CD14-positive monocyte (primary cell): ENCODE measurements at regions not wholly inside any gene's neighbourhood (a gene's known extent, or its start where the extent isn't known, plus 50 kb on each side); places are given as distances from the start of the nearest gene placed in this dataset.

Source experiments
- DNase-seq, 3 donors: peaks; one replicate each; pipeline ENCODE4 v3.0.0-alpha.2; 2011 to 2022
- H2AFZ ChIP-seq: 2 replicates; pipeline ENCODE4 v1.6.0; 2012; ENCODE audit warnings: mild to moderate bottlenecking, low read depth, low read length, inconsistent platforms; ENCODE audit not compliant: insufficient read depth, poor library complexity, severe bottlenecking
- H3K27ac ChIP-seq, 2 donors: 1 replicate in 1 of 2; 2 replicates in 1 of 2; pipeline ENCODE4 v1.5.1; 2012 to 2013; ENCODE audit warnings: low read length in 2 of 2, control low read depth in 1 of 2, inconsistent platforms in 1 of 2, low read depth in 1 of 2, mild to moderate bottlenecking in 1 of 2
- H3K27me3 ChIP-seq, 2 donors: one replicate each; pipeline versions ENCODE4 v1.6.0 to v1.6.1; 2011 to 2013; ENCODE audit warnings: low read length in 2 of 2; ENCODE audit not compliant: control insufficient read depth in 2 of 2, insufficient read depth in 2 of 2
- H3K36me3 ChIP-seq, 2 donors: replicated peaks in 1 of 2; 1 replicate in 1 of 2; 2 replicates in 1 of 2; pipeline versions ENCODE4 v1.5.1 to v1.6.1; 2012 to 2013; ENCODE audit warnings: low read length in 2 of 2, control low read depth in 1 of 2, inconsistent platforms in 1 of 2, mild to moderate bottlenecking in 1 of 2; ENCODE audit not compliant: insufficient read depth in 2 of 2, control insufficient read depth in 1 of 2
- H3K4me1 ChIP-seq, 2 donors: 1 replicate in 1 of 2; 2 replicates in 1 of 2; pipeline versions ENCODE4 v1.5.1 to v1.6.1; 2012 to 2013; ENCODE audit warnings: low read length in 2 of 2, control low read depth in 1 of 2, inconsistent platforms in 1 of 2, mild to moderate bottlenecking in 1 of 2, moderate library complexity in 1 of 2; ENCODE audit not compliant: insufficient read depth in 2 of 2, control insufficient read depth in 1 of 2
- H3K4me2 ChIP-seq: replicated peaks from 2 replicates; pipeline ENCODE3; 2012; ENCODE audit warnings: low read length, moderate library complexity, mild to moderate bottlenecking; ENCODE audit not compliant: poor library complexity, severe bottlenecking; ENCODE audit errors: extremely low read depth
- H3K4me3 ChIP-seq, 3 experiments: fragments of 200-600 bp in 1 of 3; sonication (generic) in 1 of 3; replicated peaks in 1 of 3; 1 replicate in 2 of 3; 2 replicates in 1 of 3; pipeline ENCODE4 v1.5.1; 2011 to 2013; ENCODE audit warnings: low read length in 3 of 3, mild to moderate bottlenecking in 3 of 3, control low read depth in 2 of 3, low read depth in 2 of 3, inconsistent platforms in 1 of 3, moderate library complexity in 1 of 3
- H3K79me2 ChIP-seq: 2 replicates; pipeline ENCODE4 v1.6.0; 2012; ENCODE audit warnings: mild to moderate bottlenecking, control low read depth, inconsistent platforms, low read length, moderate library complexity; ENCODE audit not compliant: insufficient read depth
- H3K9ac ChIP-seq: 2 replicates; pipeline ENCODE4 v1.6.0; 2017; ENCODE audit warnings: low read length, mild to moderate bottlenecking; ENCODE audit not compliant: insufficient read depth, poor library complexity, severe bottlenecking
- H3K9me3 ChIP-seq, 2 donors: replicated peaks in 1 of 2; 1 replicate in 1 of 2; 2 replicates in 1 of 2; pipeline versions ENCODE4 v1.5.1 to v1.6.1; 2012 to 2013; ENCODE audit warnings: low read length in 2 of 2, control low read depth in 1 of 2; ENCODE audit not compliant: control insufficient read depth in 1 of 2, insufficient read depth in 1 of 2
- H4K20me1 ChIP-seq: 2 replicates; pipeline ENCODE4 v1.6.0; 2012; ENCODE audit warnings: mild to moderate bottlenecking, low read length, control low read depth, moderate library complexity; ENCODE audit not compliant: insufficient read depth
- H3K27ac Mint-ChIP-seq, 7 donors: one replicate each; pipeline ENCODE4 v1.8.0; 2020; ENCODE audit warnings: mild to moderate bottlenecking in 7 of 7, mixed read lengths in 7 of 7, moderate library complexity in 6 of 7, inconsistent platforms in 2 of 7
- H3K27me3 Mint-ChIP-seq, 3 donors: one replicate each; pipeline ENCODE4 v1.8.0; 2021 to 2022; ENCODE audit warnings: low read depth in 3 of 3, mild to moderate bottlenecking in 3 of 3, mixed read lengths in 3 of 3, moderate library complexity in 3 of 3, inconsistent platforms in 1 of 3
- H3K36me3 Mint-ChIP-seq, 2 donors: one replicate each; pipeline ENCODE4 v1.8.0; 2020; ENCODE audit warnings: mixed read lengths in 2 of 2, inconsistent platforms in 1 of 2, mild to moderate bottlenecking in 1 of 2
- H3K4me1 Mint-ChIP-seq: one replicate; pipeline ENCODE4 v1.8.0; 2020; ENCODE audit warnings: mild to moderate bottlenecking, mixed read lengths
- H3K4me3 Mint-ChIP-seq, 2 donors: one replicate each; pipeline ENCODE4 v1.8.0; 2020; ENCODE audit warnings: mild to moderate bottlenecking in 2 of 2, mixed read lengths in 2 of 2, moderate library complexity in 1 of 2
- H3K9me3 Mint-ChIP-seq, 7 donors: one replicate each; pipeline ENCODE4 v1.8.0; 2020 to 2022; ENCODE audit warnings: mixed read lengths in 7 of 7, mild to moderate bottlenecking in 6 of 7, moderate library complexity in 6 of 7, inconsistent platforms in 2 of 7
- CTCF ChIP-seq: fragments of 200-600 bp; IDR thresholded peaks from one replicate; pipeline ENCODE4 v1.8.0; 2022; ENCODE audit warnings: antibody characterized with exemption, mild to moderate bottlenecking
- WGBS: methylation state at CpG from one replicate; pipeline ENCODE4 v1.1.5; 2013; ENCODE audit warnings: missing lambda C conversion rate; ENCODE audit not compliant: insufficient coverage; 5-methylcytosine and 5-hydroxymethylcytosine counted together
- intact Hi-C, 2 donors: fragments of 100-400 bp; cut with micrococcal nuclease; formaldehyde crosslinking; loops; one replicate each; pipeline versions ENCODE4 v1.15.0 to v1.15.1; 2023

GRCh38 chr7:69336976-69337375 lies 261.3 kb upstream of the AUTS2 start:
- Mint-ChIP-seq H3K4me3 (no peak overlapping the region), H3K36me3 (no peaks in the 10 kb centered on the region), H3K27me3 (peaks cover 1 to 4% (median 2%) of the 10 kb centered on the region in 3 donors), H3K4me1 (no peaks in the 10 kb centered on the region), H3K27ac (peak overlapping the region in 1 of 7 donors; percentile 76), H3K9me3 (peaks cover 2 to 12% (median 6%) of the 10 kb centered on the region in 7 donors)
- H3K4me2 ChIP-seq = no peak overlapping the region
- no peak for TF ChIP-seq CTCF
- no peak for DNase-seq
- WGBS = 80% methylated on average over 1 of the region's 3 CpGs
- no peak overlapping the region for H2AFZ ChIP-seq
- H3K4me3 ChIP-seq = no peak overlapping the region
- no peaks in the 10 kb centered on the region for H3K36me3 ChIP-seq
- intact Hi-C loops = no loop called here
- no peaks in the 10 kb centered on the region for H3K79me2 ChIP-seq
- peaks cover 0 to 3% of the 10 kb centered on the region in 2 donors for H3K9me3 ChIP-seq
- no peaks in the 10 kb centered on the region for H3K4me1 ChIP-seq
- H4K20me1 ChIP-seq = no peaks in the 10 kb centered on the region
- H3K9ac ChIP-seq = no peak overlapping the region
- H3K27me3 ChIP-seq = no peaks in the 10 kb centered on the region
- no peak overlapping the region for H3K27ac ChIP-seq

GRCh38 chr7:69338144-69338543 lies 260.1 kb upstream of the AUTS2 start:
- no peaks in the 10 kb centered on the region for H3K36me3 Mint-ChIP-seq

More at GRCh38 chr7:69338144-69338543, 260.1 kb upstream of the AUTS2 start:
- intact Hi-C loops = no loop called here
- H3K9me3 Mint-ChIP-seq = peaks cover 2 to 10% (median 7%) of the 10 kb centered on the region in 7 donors
- no peaks in the 10 kb centered on the region for H3K4me1 ChIP-seq
- H3K27me3 Mint-ChIP-seq = peaks cover 1 to 4% (median 2%) of the 10 kb centered on the region in 3 donors
- no peaks in the 10 kb centered on the region for H3K36me3 ChIP-seq
- peaks cover 0 to 4% of the 10 kb centered on the region in 2 donors for H3K9me3 ChIP-seq
- no peaks in the 10 kb centered on the region for H3K79me2 ChIP-seq
- no peak overlapping the region for H3K9ac ChIP-seq
- no peak overlapping the region for H2AFZ ChIP-seq
- H3K4me2 ChIP-seq = no peak overlapping the region
- no peak for DNase-seq
- no peaks in the 10 kb centered on the region for H3K4me1 Mint-ChIP-seq
- no peak overlapping the region for H3K4me3 ChIP-seq
- H3K27ac Mint-ChIP-seq = no peak overlapping the region
- WGBS = 36% methylated on average over 6 of the region's 8 CpGs
- no peak overlapping the region for H3K27ac ChIP-seq
- no peak overlapping the region for H3K4me3 Mint-ChIP-seq
- H3K27me3 ChIP-seq = no peaks in the 10 kb centered on the region
- H4K20me1 ChIP-seq = no peaks in the 10 kb centered on the region
- TF ChIP-seq CTCF = no peak
